GM20000 (cell line): ENCODE measurements at regions not wholly inside any gene's neighbourhood (a gene's known extent, or its start where the extent isn't known, plus 50 kb on each side); places are given as distances from the start of the nearest gene placed in this dataset.

Experiments
- DNase-seq: peaks from one replicate; pipeline ENCODE4 v3.0.0; 2012; ENCODE audit warnings: low spot score
- CTCF ChIP-seq: IDR thresholded peaks from 2 replicates; pipeline ENCODE4 v1.5.1; 2012; ENCODE audit warnings: mild to moderate bottlenecking, control low read depth; ENCODE audit errors: extremely low read depth, missing control alignments

- no peak for DNase-seq
- TF ChIP-seq CTCF, result no peak
These were observed 135.9 kb upstream of the EEPD1 start for GRCh38 chr7:36017111-36017510.

DNA sequence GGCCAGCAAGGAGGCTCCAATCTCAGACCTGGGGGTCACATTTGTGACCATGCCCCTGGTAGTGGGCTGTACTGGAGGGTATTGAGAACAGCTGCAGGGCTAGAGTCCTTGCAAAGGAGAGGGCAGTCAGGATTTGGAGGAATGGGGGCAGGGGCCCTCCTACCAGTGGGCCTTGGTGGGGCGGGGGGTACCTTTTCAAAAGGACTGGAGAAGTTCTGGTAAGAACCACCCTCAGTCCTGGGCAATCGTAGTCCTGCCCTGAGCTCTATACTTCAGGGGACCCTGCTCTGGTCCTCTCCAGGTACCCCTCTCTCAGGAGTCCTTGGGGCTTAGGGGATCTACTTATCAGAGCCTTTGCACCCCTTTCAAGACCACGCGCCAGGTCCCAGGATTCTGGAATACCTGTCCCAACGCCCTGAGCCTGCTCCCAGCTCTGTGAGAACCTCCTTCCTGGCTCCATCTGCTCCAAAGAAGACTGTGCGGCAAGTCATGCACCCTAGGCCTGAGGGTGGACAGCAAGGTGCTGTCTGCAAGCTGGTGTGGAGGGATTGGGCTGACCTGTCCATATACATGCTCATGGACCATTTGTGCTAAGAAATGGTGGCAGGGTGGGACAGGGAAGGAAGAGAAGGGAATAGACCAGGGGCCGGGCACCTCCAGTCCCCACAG is 134.1 kb upstream of the EEPD1 start:
- TF ChIP-seq CTCF, result no peak
- no peak for DNase-seq

GRCh38 chr7:36019538-36019937 is 133.5 kb upstream of the EEPD1 start:
- DNase-seq, result no peak
- TF ChIP-seq CTCF, result no peak

GRCh38 chr7:36019980-36020379 is 133.1 kb upstream of the EEPD1 start:
- no peak for DNase-seq
- TF ChIP-seq CTCF, result no peak

- DNase-seq, result no peak
These were observed 131.7 kb upstream of the EEPD1 start for GRCh38 chr7:36021367-36021766.

DNA sequence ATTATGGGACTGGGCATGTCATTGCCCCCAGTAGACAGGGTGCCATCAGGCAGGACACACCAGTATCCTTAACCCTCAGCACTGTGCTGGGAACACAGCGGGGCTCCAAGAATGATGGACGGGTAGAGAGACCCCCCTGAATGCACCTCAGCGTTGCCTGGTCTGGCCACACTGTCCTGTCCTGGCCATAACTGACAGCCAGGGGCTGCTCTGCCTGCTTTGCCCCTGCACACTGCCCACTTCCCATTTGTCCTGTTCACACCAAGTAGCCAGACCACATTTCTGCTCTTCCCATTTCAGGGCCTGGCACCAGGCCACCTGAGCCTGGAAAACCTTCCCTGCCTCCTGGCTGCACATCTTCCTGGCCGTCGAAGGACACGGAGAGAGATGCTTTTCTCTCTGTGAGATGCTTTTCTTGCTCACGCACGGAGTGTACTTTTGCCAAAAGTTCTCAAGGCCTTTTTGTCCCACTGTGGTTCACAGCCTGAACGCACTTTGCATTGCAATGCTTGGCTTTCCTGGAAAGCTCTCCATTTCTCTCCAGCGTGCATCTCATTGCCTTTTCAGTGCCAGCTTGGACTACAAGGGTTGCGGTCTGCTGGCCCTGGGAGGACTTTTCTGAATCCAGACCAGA is 131.0 kb upstream of the EEPD1 start:
- no peak for DNase-seq
- TF ChIP-seq CTCF, result no peak

More at GRCh38 chr7:36021367-36021766, 131.7 kb upstream of the EEPD1 start:
- peak; percentile 36 for TF ChIP-seq CTCF

GRCh38 chr7:36023033-36023560 is 130.0 kb upstream of the EEPD1 start:
- no peak for DNase-seq
- no peak for TF ChIP-seq CTCF
